Gastrocnemius medialis (tissue), 4 donors: ENCODE measurements at regions not wholly inside any gene's neighbourhood (a gene's known extent, or its start where the extent isn't known, plus 50 kb on each side); places are given as distances from the start of the nearest gene placed in this dataset.

Experiments used
- ATAC-seq, 2 donors: fragments of 150-250 bp; one replicate each; pipeline ENCODE4 v1.9.1; 2016
- DNase-seq, 2 donors: peaks; one replicate each; pipeline ENCODE4 v3.0.0-alpha.2; 2019
- H3K27ac ChIP-seq, 4 donors: fragments of 200-600 bp; sonication (generic); 1 replicate in 1 of 4; 2 replicates in 3 of 4; pipeline ENCODE4 v1.5.1; 2016 to 2018; ENCODE audit warnings: mild to moderate bottlenecking in 2 of 4, moderate library complexity in 1 of 4
- H3K27me3 ChIP-seq, 3 donors: fragments of 200-600 bp; sonication (generic) in 2 of 3; 1 replicate in 1 of 3; 2 replicates in 2 of 3; pipeline versions ENCODE4 v1.5.1 to v1.6.0; 2016 to 2019; ENCODE audit warnings: mild to moderate bottlenecking in 1 of 3, moderate library complexity in 1 of 3
- H3K36me3 ChIP-seq, 2 donors: fragments of 200-600 bp; sonication (generic) in 1 of 2; one replicate each; pipeline ENCODE4 v1.5.1; 2017 to 2018
- H3K4me1 ChIP-seq, 2 donors: fragments of 200-600 bp; sonication (generic) in 1 of 2; one replicate each; pipeline ENCODE4 v1.5.1; 2016 to 2017; ENCODE audit warnings: mild to moderate bottlenecking in 2 of 2
- H3K4me3 ChIP-seq, 4 donors: fragments of 200-600 bp; sonication (generic) in 3 of 4; 1 replicate in 1 of 4; 2 replicates in 3 of 4; pipeline ENCODE4 v1.5.1; 2016 to 2019; ENCODE audit warnings: mild to moderate bottlenecking in 2 of 4
- H3K9me3 ChIP-seq, 3 donors: fragments of 200-600 bp; sonication (generic) in 2 of 3; 1 replicate in 1 of 3; 2 replicates in 2 of 3; pipeline ENCODE4 v1.5.1; 2016 to 2019
- POLR2A ChIP-seq, 2 donors: fragments of 450-650 bp; IDR thresholded peaks; one replicate each; pipeline ENCODE4 v1.6.1; 2017; ENCODE audit warnings: antibody characterized with exemption in 2 of 2, mild to moderate bottlenecking in 2 of 2, moderate library complexity in 2 of 2
- in situ Hi-C, 4 donors: fragments of 200-750 bp; cut with MboI; loops; one replicate each; pipeline versions ENCODE4 v1.15.0 to v1.8.0; 2017; ENCODE audit warnings: low sequenced_read_pairs in 4 of 4
- intact Hi-C: fragments of 100-400 bp; cut with DNase I; formaldehyde crosslinking; loops from one replicate; pipeline ENCODE4 v1.15.1; 2023; ENCODE audit warnings: low total_unique reads
- TF ChIP-seq, protein P1 (sequence below), 5 experiments: fragments of 450-650 bp in 3 of 5; fragments of 200-600 bp in 2 of 5; sonication (generic) in 2 of 5; IDR thresholded peaks in 4 of 5; conservative IDR thresholded peaks in 1 of 5; 1 replicate in 4 of 5; 2 replicates in 1 of 5; pipeline ENCODE4 v1.5.1; 2016 to 2019; ENCODE audit warnings: antibody characterized with exemption in 5 of 5, mild to moderate bottlenecking in 3 of 5, moderate library complexity in 3 of 5

DNA sequence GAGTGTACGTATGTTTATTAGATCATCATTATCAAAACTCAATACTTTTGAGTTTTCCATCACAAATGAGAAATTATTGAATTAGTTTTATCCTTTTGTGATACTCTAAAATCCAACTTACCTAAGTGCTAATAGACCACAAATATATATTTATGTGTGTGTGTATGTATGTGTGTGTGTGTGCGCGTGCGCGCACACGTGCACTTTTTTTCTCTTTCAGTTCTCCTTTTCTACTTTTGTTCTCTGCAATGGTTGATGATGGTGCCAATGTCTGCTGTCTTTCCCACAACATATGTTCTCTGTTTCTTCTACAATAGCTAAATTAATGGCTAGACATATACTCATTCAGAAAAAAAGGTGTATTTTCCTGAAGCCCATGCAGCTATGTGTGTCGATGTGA is 571.6 kb upstream of the ARPP21 start:
- in situ Hi-C loops (no loop called here), intact Hi-C loops (no loop called here)
- Histone ChIP-seq H3K4me3 (no peak overlapping the region), H3K27me3 (no peaks in the 10 kb centered on the region), H3K9me3 (no peaks in the 10 kb centered on the region), H3K36me3 (no peaks in the 10 kb centered on the region), H3K27ac (no peak overlapping the region), H3K4me1 (no peaks in the 10 kb centered on the region)
- ATAC-seq (no peak), DNase-seq (no peak)
- TF ChIP-seq POLR2A (IDR thresholded peaks at IDR 0.05): no peak
- TF ChIP-seq, protein P1, sequence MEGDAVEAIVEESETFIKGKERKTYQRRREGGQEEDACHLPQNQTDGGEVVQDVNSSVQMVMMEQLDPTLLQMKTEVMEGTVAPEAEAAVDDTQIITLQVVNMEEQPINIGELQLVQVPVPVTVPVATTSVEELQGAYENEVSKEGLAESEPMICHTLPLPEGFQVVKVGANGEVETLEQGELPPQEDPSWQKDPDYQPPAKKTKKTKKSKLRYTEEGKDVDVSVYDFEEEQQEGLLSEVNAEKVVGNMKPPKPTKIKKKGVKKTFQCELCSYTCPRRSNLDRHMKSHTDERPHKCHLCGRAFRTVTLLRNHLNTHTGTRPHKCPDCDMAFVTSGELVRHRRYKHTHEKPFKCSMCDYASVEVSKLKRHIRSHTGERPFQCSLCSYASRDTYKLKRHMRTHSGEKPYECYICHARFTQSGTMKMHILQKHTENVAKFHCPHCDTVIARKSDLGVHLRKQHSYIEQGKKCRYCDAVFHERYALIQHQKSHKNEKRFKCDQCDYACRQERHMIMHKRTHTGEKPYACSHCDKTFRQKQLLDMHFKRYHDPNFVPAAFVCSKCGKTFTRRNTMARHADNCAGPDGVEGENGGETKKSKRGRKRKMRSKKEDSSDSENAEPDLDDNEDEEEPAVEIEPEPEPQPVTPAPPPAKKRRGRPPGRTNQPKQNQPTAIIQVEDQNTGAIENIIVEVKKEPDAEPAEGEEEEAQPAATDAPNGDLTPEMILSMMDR (IDR thresholded peaks at IDR 0.05 in 4 of 5, conservative IDR thresholded peaks at IDR 0.05 in 1 of 5): no peak

DNA sequence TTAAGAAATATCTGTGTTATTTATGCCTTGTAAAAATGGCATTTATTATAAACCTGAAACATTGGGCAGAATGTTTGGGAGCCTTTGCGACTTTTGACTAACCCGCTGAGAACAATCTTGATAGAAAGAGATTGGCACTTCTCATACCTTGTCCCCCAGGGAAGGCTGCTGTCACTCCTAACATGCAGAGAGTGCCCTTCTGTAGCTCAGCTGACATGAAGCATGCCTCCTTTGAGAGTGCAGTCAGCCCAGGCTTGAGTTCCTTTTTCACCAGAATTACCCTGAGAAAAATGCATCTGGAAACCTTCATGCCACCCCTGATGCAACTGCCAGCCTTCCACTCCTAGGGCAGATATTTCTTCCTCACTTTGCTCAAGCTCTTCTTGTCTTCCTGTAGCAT is 569.2 kb upstream of the ARPP21 start:
- DNase-seq (no peak), ATAC-seq (no peak)
- TF ChIP-seq, protein P1 (IDR thresholded peaks at IDR 0.05 in 4 of 5, conservative IDR thresholded peaks at IDR 0.05 in 1 of 5): no peak
- TF ChIP-seq POLR2A (IDR thresholded peaks at IDR 0.05): no peak
- intact Hi-C loops (no loop called here), in situ Hi-C loops (no loop called here)
- Histone ChIP-seq H3K4me3 (no peak overlapping the region), H3K27me3 (no peaks in the 10 kb centered on the region), H3K9me3 (no peaks in the 10 kb centered on the region), H3K4me1 (no peaks in the 10 kb centered on the region), H3K36me3 (no peaks in the 10 kb centered on the region), H3K27ac (no peak overlapping the region)

DNA sequence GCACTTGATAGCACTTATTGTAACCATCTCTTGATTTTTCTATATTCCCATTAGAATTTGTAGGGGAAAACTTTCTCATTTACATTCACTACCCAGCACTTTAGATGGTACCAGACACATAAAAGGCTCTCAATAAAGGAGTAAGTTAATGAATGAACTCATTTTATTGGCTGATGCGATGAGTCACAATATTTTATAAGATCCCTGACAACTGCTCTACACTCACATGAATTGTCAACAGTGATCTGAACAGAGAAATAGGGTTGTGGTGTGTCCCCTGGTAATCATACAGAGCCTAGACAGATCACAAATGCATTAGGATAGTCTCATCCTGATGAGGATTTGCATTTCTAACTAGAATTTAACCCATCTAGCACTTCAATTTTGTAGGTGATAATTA is 567.6 kb upstream of the ARPP21 start:
- Histone ChIP-seq H3K4me1 (no peaks in the 10 kb centered on the region), H3K4me3 (no peak overlapping the region), H3K27me3 (no peaks in the 10 kb centered on the region), H3K27ac (no peak overlapping the region), H3K9me3 (no peaks in the 10 kb centered on the region), H3K36me3 (no peaks in the 10 kb centered on the region)
- intact Hi-C loops: no loop called here
- DNase-seq (no peak), ATAC-seq (no peak)
- in situ Hi-C loops: no loop called here
- TF ChIP-seq, protein P1 (IDR thresholded peaks at IDR 0.05 in 4 of 5, conservative IDR thresholded peaks at IDR 0.05 in 1 of 5): no peak
- TF ChIP-seq POLR2A (IDR thresholded peaks at IDR 0.05): no peak

DNA sequence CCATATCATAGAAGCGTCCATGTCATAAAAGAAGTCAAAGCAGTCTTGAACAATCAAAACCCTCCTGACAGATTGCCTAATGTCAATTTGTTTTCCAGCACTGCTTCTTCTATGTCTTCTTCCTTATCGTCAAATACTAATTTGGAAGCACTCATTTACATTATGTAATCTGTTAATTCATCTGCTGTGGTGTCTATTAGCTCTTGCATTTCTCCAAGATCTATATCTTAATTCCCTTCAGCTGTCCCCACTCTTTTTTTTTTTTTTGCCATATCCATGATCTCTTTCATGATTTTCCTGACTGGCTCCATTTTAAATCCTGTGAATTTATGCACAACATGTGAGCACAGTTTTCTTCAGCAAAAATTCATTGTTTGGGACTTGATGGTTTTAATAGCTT is 560.5 kb upstream of the ARPP21 start:
- Histone ChIP-seq H3K27ac (no peak overlapping the region), H3K4me3 (no peak overlapping the region), H3K36me3 (no peaks in the 10 kb centered on the region), H3K9me3 (no peaks in the 10 kb centered on the region), H3K4me1 (peaks cover 13 to 19% of the 10 kb centered on the region in 2 donors), H3K27me3 (no peaks in the 10 kb centered on the region)
- ATAC-seq: no peak
- intact Hi-C loops (no loop called here), in situ Hi-C loops (no loop called here)
- TF ChIP-seq POLR2A (IDR thresholded peaks at IDR 0.05): no peak
- TF ChIP-seq, protein P1 (IDR thresholded peaks at IDR 0.05 in 4 of 5, conservative IDR thresholded peaks at IDR 0.05 in 1 of 5): no peak
- DNase-seq: no peak

DNA sequence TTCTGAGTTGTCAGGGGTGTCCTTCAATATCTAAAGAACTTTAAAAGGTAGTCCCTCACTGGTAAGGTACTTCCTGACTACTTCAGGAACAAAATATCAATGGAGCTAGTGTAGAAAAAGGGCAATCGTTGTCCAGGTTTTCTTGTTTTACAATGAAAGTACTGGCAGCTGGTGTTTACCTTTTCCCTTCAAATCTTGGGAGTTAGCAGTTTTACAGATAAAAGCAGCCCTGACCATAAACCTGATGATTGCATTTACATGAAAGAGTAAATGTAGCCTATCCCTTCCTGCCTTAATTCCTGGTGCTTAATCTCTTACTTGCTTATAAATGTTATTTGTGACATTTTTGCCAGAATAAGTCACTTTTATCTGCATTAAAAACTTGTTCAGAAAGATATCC is 559.9 kb upstream of the ARPP21 start:
- Histone ChIP-seq H3K4me3 (no peak overlapping the region), H3K9me3 (no peaks in the 10 kb centered on the region), H3K27ac (no peak overlapping the region), H3K27me3 (no peaks in the 10 kb centered on the region), H3K36me3 (no peaks in the 10 kb centered on the region), H3K4me1 (peaks cover 13 to 22% of the 10 kb centered on the region in 2 donors)
- no peak for ATAC-seq
- TF ChIP-seq, protein P1 (IDR thresholded peaks at IDR 0.05 in 4 of 5, conservative IDR thresholded peaks at IDR 0.05 in 1 of 5): no peak
- TF ChIP-seq POLR2A (IDR thresholded peaks at IDR 0.05): no peak
- in situ Hi-C loops (no loop called here), intact Hi-C loops (no loop called here)
- no peak for DNase-seq
